GM12891 (cell line): ENCODE measurements at regions not wholly inside any gene's neighbourhood (a gene's known extent, or its start where the extent isn't known, plus 50 kb on each side); places are given as distances from the start of the nearest gene placed in this dataset.
"Not testable (repeated sequence)": the region's sequence is repeated elsewhere in the genome, so short reads cannot be mapped to it uniquely, and the experiment has no call there.

Experiments used
- DNase-seq: peaks from one replicate; pipeline ENCODE4 v3.0.0; 2011; ENCODE audit warnings: low spot score; ENCODE audit not compliant: insufficient read length
- FAIRE-seq: peaks from 2 replicates; lab custom pipeline; 2011; peaks lifted over from hg19 to GRCh38; lab: Jason Lieb, UNC
- PAX5 ChIP-seq: IDR thresholded peaks from 2 replicates; pipeline ENCODE4 v1.6.1; 2011; ENCODE audit warnings: low read length, moderate library complexity, mild to moderate bottlenecking; ENCODE audit not compliant: insufficient read depth, severe bottlenecking
- POLR2A ChIP-seq: IDR thresholded peaks from 2 replicates; pipeline ENCODE4 v1.6.1; 2011; ENCODE audit warnings: low read depth, low read length, control low read depth
- POLR2AphosphoS5 ChIP-seq: IDR thresholded peaks from 2 replicates; pipeline ENCODE4 v1.6.1; 2011; ENCODE audit warnings: low read depth, low read length, control low read depth
- POU2F2 ChIP-seq: IDR thresholded peaks from 2 replicates; pipeline ENCODE4 v1.6.1; 2011; ENCODE audit warnings: low read depth, mild to moderate bottlenecking, control low read depth, low read length, moderate library complexity
- SPI1 ChIP-seq: IDR thresholded peaks from 2 replicates; pipeline ENCODE4 v1.6.1; 2011; ENCODE audit warnings: low read depth, low read length, control low read depth
- TAF1 ChIP-seq: IDR thresholded peaks from 2 replicates; pipeline ENCODE4 v1.6.1; 2011; ENCODE audit warnings: low read depth, low read length, control low read depth

GRCh38 chr5:99398976-99399375 lies 470.2 kb upstream of the CHD1 start:
- no peak for TF ChIP-seq POLR2A
- no peak for TF ChIP-seq PAX5
- TF ChIP-seq SPI1 = no peak
- no peak for TF ChIP-seq TAF1
- no peak for TF ChIP-seq POU2F2
- no peak for DNase-seq
- no peak for FAIRE-seq

- TF ChIP-seq PAX5 (no peak), POU2F2 (no peak), POLR2AphosphoS5 (no peak), TAF1 (no peak), SPI1 (no peak), POLR2A (no peak)
- FAIRE-seq = no peak
- no peak for DNase-seq
Observed at GRCh38 chr5:99386406-99387077, 457.7 kb upstream of the CHD1 start.

- FAIRE-seq = no peak
- TF ChIP-seq POU2F2 (no peak), SPI1 (no peak), TAF1 (no peak), POLR2AphosphoS5 (no peak), POLR2A (no peak), PAX5 (no peak)
- no peak for DNase-seq
Observed at GRCh38 chr5:99379187-99379586, 450.4 kb upstream of the CHD1 start.

- TF ChIP-seq POLR2AphosphoS5 (no peak), PAX5 (no peak), POLR2A (no peak)
- DNase-seq (no peak), FAIRE-seq (no peak)
Observed at GRCh38 chr5:99378443-99378842, 449.6 kb upstream of the CHD1 start.

GRCh38 chr5:99369797-99370593 lies 441.2 kb upstream of the CHD1 start:
- TF ChIP-seq PAX5 (no peak), POLR2AphosphoS5 (no peak), POLR2A (no peak), TAF1 (no peak), SPI1 (no peak), POU2F2 (no peak)
- FAIRE-seq (no peak), DNase-seq (no peak)

GRCh38 chr5:99368726-99369125 lies 439.9 kb upstream of the CHD1 start:
- no peak for FAIRE-seq
- no peak for TF ChIP-seq POLR2AphosphoS5
- TF ChIP-seq POU2F2 = no peak
- no peak for TF ChIP-seq TAF1
- TF ChIP-seq POLR2A = no peak
- TF ChIP-seq PAX5 = no peak
- no peak for TF ChIP-seq SPI1

GRCh38 chr5:99355881-99356280 lies 427.1 kb upstream of the CHD1 start:
- FAIRE-seq (no peak), DNase-seq (no peak)
- TF ChIP-seq TAF1 (no peak), SPI1 (no peak), POU2F2 (no peak), POLR2AphosphoS5 (no peak), POLR2A (no peak), PAX5 (no peak)

More at GRCh38 chr5:99368726-99369125, 439.9 kb upstream of the CHD1 start:
- no peak for DNase-seq

GRCh38 chr5:99349787-99350186 lies 421.0 kb upstream of the CHD1 start:
- TF ChIP-seq PAX5 = no peak
- TF ChIP-seq SPI1 = no peak
- no peak for TF ChIP-seq POLR2A
- no peak for TF ChIP-seq POU2F2
- no peak for TF ChIP-seq TAF1
- no peak for TF ChIP-seq POLR2AphosphoS5
- FAIRE-seq (no peak), DNase-seq (no peak)

GRCh38 chr5:99348597-99348996 lies 419.8 kb upstream of the CHD1 start:
- DNase-seq (no peak), FAIRE-seq (no peak)
- TF ChIP-seq PAX5 (no peak), POU2F2 (no peak), POLR2AphosphoS5 (no peak), TAF1 (no peak), SPI1 (no peak), POLR2A (no peak)

- DNase-seq, FAIRE-seq: not testable (repeated sequence)
Observed at GRCh38 chr5:99339758-99340157, 411.0 kb upstream of the CHD1 start.
